ENCODE measurements at regions not wholly inside any gene's neighbourhood (a gene's known extent, or its start where the extent isn't known, plus 50 kb on each side); places are given as distances from the start of the nearest gene placed in this dataset.

- Histone ChIP-seq H3K4me1 (ENCODE audit: insufficient read depth, poor library complexity, severe bottlenecking) (no peaks in the 10 kb centered on the region), H3K27ac (ENCODE audit: poor library complexity, severe bottlenecking) (no peak overlapping the region), H3K27me3 (ENCODE audit: insufficient read depth, poor library complexity, severe bottlenecking) (no peaks in the 10 kb centered on the region), H3K9me3 (ENCODE audit: severe bottlenecking) (no peaks in the 10 kb centered on the region), H3K36me3 (ENCODE audit: low read depth) (no peaks in the 10 kb centered on the region), H3K4me3 (ENCODE audit: severe bottlenecking) (no peak overlapping the region)
- TF ChIP-seq, protein P1, sequence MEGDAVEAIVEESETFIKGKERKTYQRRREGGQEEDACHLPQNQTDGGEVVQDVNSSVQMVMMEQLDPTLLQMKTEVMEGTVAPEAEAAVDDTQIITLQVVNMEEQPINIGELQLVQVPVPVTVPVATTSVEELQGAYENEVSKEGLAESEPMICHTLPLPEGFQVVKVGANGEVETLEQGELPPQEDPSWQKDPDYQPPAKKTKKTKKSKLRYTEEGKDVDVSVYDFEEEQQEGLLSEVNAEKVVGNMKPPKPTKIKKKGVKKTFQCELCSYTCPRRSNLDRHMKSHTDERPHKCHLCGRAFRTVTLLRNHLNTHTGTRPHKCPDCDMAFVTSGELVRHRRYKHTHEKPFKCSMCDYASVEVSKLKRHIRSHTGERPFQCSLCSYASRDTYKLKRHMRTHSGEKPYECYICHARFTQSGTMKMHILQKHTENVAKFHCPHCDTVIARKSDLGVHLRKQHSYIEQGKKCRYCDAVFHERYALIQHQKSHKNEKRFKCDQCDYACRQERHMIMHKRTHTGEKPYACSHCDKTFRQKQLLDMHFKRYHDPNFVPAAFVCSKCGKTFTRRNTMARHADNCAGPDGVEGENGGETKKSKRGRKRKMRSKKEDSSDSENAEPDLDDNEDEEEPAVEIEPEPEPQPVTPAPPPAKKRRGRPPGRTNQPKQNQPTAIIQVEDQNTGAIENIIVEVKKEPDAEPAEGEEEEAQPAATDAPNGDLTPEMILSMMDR (IDR thresholded peaks at IDR 0.05; ENCODE audit: poor library complexity, severe bottlenecking), result no peak
- ATAC-seq (ENCODE audit: low read depth) (no peak), DNase-seq (ENCODE audit: low spot score) (no peak)
These were observed 97.6 kb upstream of the SPRY2 start for GRCh38 chr13:80438521-80438920.

DNA sequence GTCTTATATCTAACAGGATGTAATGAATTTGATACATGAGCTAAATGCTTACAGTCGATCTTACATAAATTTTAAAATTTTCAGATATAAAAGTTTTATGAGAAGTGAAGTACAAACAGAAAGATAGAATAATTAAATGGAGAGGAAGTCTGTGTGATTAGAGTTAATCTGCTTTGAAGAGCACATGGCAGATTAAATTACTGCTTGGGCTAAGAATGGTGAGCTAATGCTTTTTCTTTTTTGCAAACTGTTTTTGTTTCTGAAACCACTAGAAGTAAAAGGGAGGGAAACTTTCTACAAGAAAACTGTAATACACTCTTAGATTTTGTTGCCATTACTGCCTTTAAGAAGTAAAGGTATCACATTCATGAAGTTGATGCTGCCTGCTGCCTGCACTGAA lies 96.3 kb upstream of the SPRY2 start:
- TF ChIP-seq, protein P1 (IDR thresholded peaks at IDR 0.05; ENCODE audit: poor library complexity, severe bottlenecking), result no peak
- Histone ChIP-seq H3K4me3 (ENCODE audit: severe bottlenecking) (no peak overlapping the region), H3K4me1 (ENCODE audit: insufficient read depth, poor library complexity, severe bottlenecking) (no peaks in the 10 kb centered on the region), H3K27me3 (ENCODE audit: insufficient read depth, poor library complexity, severe bottlenecking) (no peaks in the 10 kb centered on the region), H3K27ac (ENCODE audit: poor library complexity, severe bottlenecking) (no peak overlapping the region), H3K36me3 (ENCODE audit: low read depth) (no peaks in the 10 kb centered on the region), H3K9me3 (ENCODE audit: severe bottlenecking) (no peaks in the 10 kb centered on the region)
- no peak for DNase-seq (ENCODE audit: low spot score)
- ATAC-seq (ENCODE audit: low read depth), result no peak

- no peak overlapping the region for H3K27ac ChIP-seq (ENCODE audit: poor library complexity, severe bottlenecking)
- H3K9me3 ChIP-seq (ENCODE audit: severe bottlenecking), result no peaks in the 10 kb centered on the region
- DNase-seq (ENCODE audit: low spot score) (no peak), ATAC-seq (ENCODE audit: low read depth) (no peak)
- no peaks in the 10 kb centered on the region for H3K36me3 ChIP-seq (ENCODE audit: low read depth)
- TF ChIP-seq, protein P1 (IDR thresholded peaks at IDR 0.05; ENCODE audit: poor library complexity, severe bottlenecking), result no peak
- H3K4me1 ChIP-seq (ENCODE audit: insufficient read depth, poor library complexity, severe bottlenecking), result no peaks in the 10 kb centered on the region
- H3K4me3 ChIP-seq (ENCODE audit: severe bottlenecking), result no peak overlapping the region
- H3K27me3 ChIP-seq (ENCODE audit: insufficient read depth, poor library complexity, severe bottlenecking), result no peaks in the 10 kb centered on the region
These were observed 95.7 kb upstream of the SPRY2 start for GRCh38 chr13:80436571-80437169.

DNA sequence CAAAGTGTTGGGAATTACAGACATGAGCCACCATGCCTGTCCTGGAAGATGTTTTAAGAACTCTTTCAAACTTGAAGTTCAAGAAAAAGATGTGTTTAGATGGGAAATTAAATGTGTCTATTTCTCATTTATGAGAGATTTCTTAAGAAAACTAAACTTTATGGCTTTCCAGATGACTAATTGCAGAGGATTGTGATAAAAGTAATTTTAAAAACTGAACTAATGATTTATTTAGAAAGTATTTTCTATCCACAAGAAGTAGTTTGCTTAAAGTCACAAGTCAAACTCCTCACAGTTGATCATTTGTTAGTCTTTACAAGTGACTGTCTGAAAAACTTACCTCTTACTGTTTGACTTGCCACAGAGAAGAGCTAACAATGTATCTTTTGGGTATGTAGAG lies 89.6 kb upstream of the SPRY2 start:
- TF ChIP-seq, protein P1 (IDR thresholded peaks at IDR 0.05; ENCODE audit: poor library complexity, severe bottlenecking), result no peak
- Histone ChIP-seq H3K36me3 (ENCODE audit: low read depth) (no peaks in the 10 kb centered on the region), H3K27me3 (ENCODE audit: insufficient read depth, poor library complexity, severe bottlenecking) (no peaks in the 10 kb centered on the region), H3K4me3 (ENCODE audit: severe bottlenecking) (no peak overlapping the region), H3K4me1 (ENCODE audit: insufficient read depth, poor library complexity, severe bottlenecking) (no peaks in the 10 kb centered on the region), H3K9me3 (ENCODE audit: severe bottlenecking) (no peaks in the 10 kb centered on the region), H3K27ac (ENCODE audit: poor library complexity, severe bottlenecking) (no peak overlapping the region)
- no peak for DNase-seq (ENCODE audit: low spot score)
- ATAC-seq (ENCODE audit: low read depth), result no peak

- ATAC-seq (ENCODE audit: low read depth) (no peak), DNase-seq (ENCODE audit: low spot score) (no peak)
- no peaks in the 10 kb centered on the region for H3K4me1 ChIP-seq (ENCODE audit: insufficient read depth, poor library complexity, severe bottlenecking)
- H3K36me3 ChIP-seq (ENCODE audit: low read depth), result no peaks in the 10 kb centered on the region
- no peaks in the 10 kb centered on the region for H3K9me3 ChIP-seq (ENCODE audit: severe bottlenecking)
- no peaks in the 10 kb centered on the region for H3K27me3 ChIP-seq (ENCODE audit: insufficient read depth, poor library complexity, severe bottlenecking)
- H3K27ac ChIP-seq (ENCODE audit: poor library complexity, severe bottlenecking), result no peak overlapping the region
- no peak overlapping the region for H3K4me3 ChIP-seq (ENCODE audit: severe bottlenecking)
- TF ChIP-seq, protein P1 (IDR thresholded peaks at IDR 0.05; ENCODE audit: poor library complexity, severe bottlenecking), result no peak
These were observed 87.6 kb upstream of the SPRY2 start for GRCh38 chr13:80428349-80429096.
